Fibroblast of lung (primary cell): ENCODE measurements at regions not wholly inside any gene's neighbourhood (a gene's known extent, or its start where the extent isn't known, plus 50 kb on each side); places are given as distances from the start of the nearest gene placed in this dataset.

Source experiments
- EZH2 ChIP-seq: IDR thresholded peaks from 2 replicates; pipeline ENCODE4 v1.5.1; 2012; ENCODE audit warnings: low read length, control low read depth, mild to moderate bottlenecking; ENCODE audit errors: missing control alignments
- TF ChIP-seq, protein P1 (sequence below), 2 donors: IDR thresholded peaks in 1 of 2; conservative IDR thresholded peaks in 1 of 2; 1 replicate in 1 of 2; 2 replicates in 1 of 2; pipeline ENCODE4 v1.5.1; 2011 to 2012; ENCODE audit warnings: low read length in 2 of 2, control low read depth in 1 of 2, inconsistent platforms in 1 of 2, low read depth in 1 of 2, mild to moderate bottlenecking in 1 of 2

DNA sequence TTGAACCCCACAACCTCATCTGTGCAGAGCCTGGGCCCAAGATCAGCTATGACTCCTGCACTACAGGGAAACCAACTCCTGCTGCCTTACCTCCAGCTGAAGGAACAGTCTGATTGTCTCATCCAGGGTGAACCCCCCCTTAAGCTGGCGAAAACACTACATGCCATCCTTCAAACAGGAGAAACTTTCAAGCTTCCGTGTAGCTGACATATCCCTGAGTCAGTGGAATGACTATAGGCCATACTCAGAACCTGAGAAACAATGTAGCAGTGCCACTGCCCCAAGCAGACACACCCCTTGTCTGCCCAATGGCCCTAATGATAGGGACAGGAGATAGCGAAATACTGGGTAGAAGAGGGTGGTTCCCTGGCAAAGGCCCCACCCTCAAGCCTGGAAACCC lies 213.6 kb upstream of the PGRMC2 start:
- TF ChIP-seq, protein P1, sequence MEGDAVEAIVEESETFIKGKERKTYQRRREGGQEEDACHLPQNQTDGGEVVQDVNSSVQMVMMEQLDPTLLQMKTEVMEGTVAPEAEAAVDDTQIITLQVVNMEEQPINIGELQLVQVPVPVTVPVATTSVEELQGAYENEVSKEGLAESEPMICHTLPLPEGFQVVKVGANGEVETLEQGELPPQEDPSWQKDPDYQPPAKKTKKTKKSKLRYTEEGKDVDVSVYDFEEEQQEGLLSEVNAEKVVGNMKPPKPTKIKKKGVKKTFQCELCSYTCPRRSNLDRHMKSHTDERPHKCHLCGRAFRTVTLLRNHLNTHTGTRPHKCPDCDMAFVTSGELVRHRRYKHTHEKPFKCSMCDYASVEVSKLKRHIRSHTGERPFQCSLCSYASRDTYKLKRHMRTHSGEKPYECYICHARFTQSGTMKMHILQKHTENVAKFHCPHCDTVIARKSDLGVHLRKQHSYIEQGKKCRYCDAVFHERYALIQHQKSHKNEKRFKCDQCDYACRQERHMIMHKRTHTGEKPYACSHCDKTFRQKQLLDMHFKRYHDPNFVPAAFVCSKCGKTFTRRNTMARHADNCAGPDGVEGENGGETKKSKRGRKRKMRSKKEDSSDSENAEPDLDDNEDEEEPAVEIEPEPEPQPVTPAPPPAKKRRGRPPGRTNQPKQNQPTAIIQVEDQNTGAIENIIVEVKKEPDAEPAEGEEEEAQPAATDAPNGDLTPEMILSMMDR (conservative IDR thresholded peaks at IDR 0.05 in 1 of 2, IDR thresholded peaks at IDR 0.05 in 1 of 2; ENCODE audit: low read depth in 1 of 2, low read length in 2 of 2) = no peak
- TF ChIP-seq EZH2 = no peak
